GM23338 (cell line): ENCODE measurements at regions not wholly inside any gene's neighbourhood (a gene's known extent, or its start where the extent isn't known, plus 50 kb on each side); places are given as distances from the start of the nearest gene placed in this dataset.

Source experiments
- ATAC-seq: fragments of 200-7000 bp; cut with Tn5 transposase; 3 replicates; pipeline ENCODE4 v1.9.1; 2020
- DNase-seq: peaks from one replicate; pipeline ENCODE4 v3.0.0-alpha.2; 2015; ENCODE audit warnings: low spot score
- H2AFZ ChIP-seq: fragments of 200-600 bp; sonication (generic); 2 replicates; pipeline ENCODE4 v1.8.0; 2016; ENCODE audit warnings: antibody characterized with exemption, mild to moderate bottlenecking, moderate library complexity
- H3F3A ChIP-seq: fragments of 200-600 bp; sonication (generic); replicated peaks from 2 replicates; pipeline ENCODE4 v1.8.0; 2017; ENCODE audit warnings: antibody characterized with exemption, mixed run types, low read depth
- H3K27ac ChIP-seq: fragments of 200-600 bp; sonication (generic); 2 replicates; pipeline ENCODE4 v1.6.1; 2016; ENCODE audit warnings: low read depth
- H3K27me3 ChIP-seq: fragments of 200-600 bp; sonication (generic); 2 replicates; pipeline ENCODE4 v1.8.0; 2016; ENCODE audit warnings: mild to moderate bottlenecking, mixed run types, moderate library complexity; ENCODE audit not compliant: insufficient read depth
- H3K36me3 ChIP-seq: fragments of 200-600 bp; sonication (generic); 2 replicates; pipeline ENCODE4 v1.8.0; 2016; ENCODE audit warnings: mild to moderate bottlenecking; ENCODE audit not compliant: insufficient read depth
- H3K4me1 ChIP-seq: fragments of 200-600 bp; sonication (generic); 2 replicates; pipeline ENCODE4 v1.8.0; 2016; ENCODE audit warnings: mild to moderate bottlenecking, moderate library complexity; ENCODE audit not compliant: insufficient read depth
- H3K4me2 ChIP-seq: fragments of 200-600 bp; sonication (generic); 2 replicates; pipeline ENCODE4 v1.7.1; 2017; ENCODE audit warnings: mixed run types
- H3K4me3 ChIP-seq: fragments of 200-600 bp; sonication (generic); 2 replicates; pipeline ENCODE4 v1.6.1; 2016; ENCODE audit warnings: mixed run types
- H3K79me2 ChIP-seq: fragments of 200-600 bp; sonication (generic); replicated peaks from 2 replicates; pipeline ENCODE4 v1.8.0; 2017; ENCODE audit warnings: mild to moderate bottlenecking; ENCODE audit not compliant: insufficient read depth
- H3K9me2 ChIP-seq: fragments of 200-600 bp; sonication (generic); 2 replicates; pipeline ENCODE4 v1.8.0; 2017; ENCODE audit not compliant: insufficient read depth
- H4K20me1 ChIP-seq: fragments of 200-600 bp; sonication (generic); replicated peaks from 2 replicates; pipeline ENCODE4 v1.8.0; 2017; ENCODE audit warnings: mild to moderate bottlenecking; ENCODE audit not compliant: insufficient read depth
- H3K27ac Mint-ChIP-seq: 2 replicates; pipeline ENCODE4 v1.8.0; 2020; ENCODE audit warnings: inconsistent platforms, mild to moderate bottlenecking, moderate library complexity, mixed read lengths
- H3K27me3 Mint-ChIP-seq: 3 replicates; pipeline ENCODE4 v1.8.0; 2022; ENCODE audit warnings: low read depth, mild to moderate bottlenecking, moderate library complexity, mixed read lengths, inconsistent platforms; ENCODE audit not compliant: insufficient read depth, poor library complexity
- H3K36me3 Mint-ChIP-seq: 3 replicates; pipeline ENCODE4 v1.8.0; 2021; ENCODE audit warnings: low read depth, mild to moderate bottlenecking, inconsistent platforms, moderate library complexity, mixed read lengths
- H3K4me1 Mint-ChIP-seq: 3 replicates; pipeline ENCODE4 v1.8.0; 2020; ENCODE audit warnings: mild to moderate bottlenecking, inconsistent platforms, mixed read lengths
- H3K4me3 Mint-ChIP-seq: 3 replicates; pipeline ENCODE4 v1.8.0; 2021; ENCODE audit warnings: moderate library complexity, mild to moderate bottlenecking, inconsistent platforms, mixed read lengths
- H3K9me3 Mint-ChIP-seq: 3 replicates; pipeline ENCODE4 v1.8.0; 2020; ENCODE audit warnings: moderate library complexity, mild to moderate bottlenecking, inconsistent platforms, mixed read lengths
- EZH2 ChIP-seq: fragments of 200-600 bp; sonication (generic); IDR thresholded peaks from one replicate; pipeline ENCODE4 v1.8.0; 2017; ENCODE audit warnings: antibody characterized with exemption, mild to moderate bottlenecking, low read depth; ENCODE audit not compliant: unreplicated experiment
- NANOG ChIP-seq: IDR thresholded peaks from 2 replicates; pipeline ENCODE4 v1.6.1; 2016; ENCODE audit warnings: antibody characterized with exemption, borderline replicate concordance
- STAT1 ChIP-seq: IDR thresholded peaks from one replicate; pipeline ENCODE4 v1.6.1; 2016; ENCODE audit warnings: antibody characterized with exemption; ENCODE audit not compliant: unreplicated experiment
- TF ChIP-seq, protein P1 (sequence below), 2 experiments: fragments of 200-600 bp in 1 of 2; sonication (generic) in 1 of 2; conservative IDR thresholded peaks; 2 replicates each; pipeline versions ENCODE4 v1.5.1 to v1.6.1; 2016 to 2017; ENCODE audit warnings: antibody characterized with exemption in 2 of 2, low read depth in 2 of 2, mild to moderate bottlenecking in 2 of 2, moderate library complexity in 1 of 2
- TF ChIP-seq, protein P2 (sequence below): IDR thresholded peaks from one replicate; pipeline ENCODE4 v1.6.1; 2018; ENCODE audit warnings: antibody characterized with exemption; ENCODE audit not compliant: unreplicated experiment

DNA sequence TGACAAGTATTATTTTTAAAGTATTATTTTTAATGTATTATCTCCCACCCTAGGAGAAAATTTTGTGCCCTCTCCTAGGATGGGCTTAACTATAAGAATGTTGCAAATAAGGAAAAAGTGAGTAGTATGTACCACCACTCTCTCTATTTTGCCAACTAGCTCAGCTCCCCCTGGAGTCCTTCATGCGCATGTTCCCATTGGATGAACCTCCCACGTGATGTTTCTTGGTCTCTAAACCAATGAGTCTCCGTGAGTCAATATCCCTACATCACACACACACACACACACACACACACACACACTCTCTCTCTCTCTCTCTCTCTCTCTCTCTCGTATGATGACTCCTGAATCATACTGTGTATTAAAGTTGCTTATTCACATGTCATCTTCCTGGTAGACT is 129.7 kb upstream of the ZFP42 start:
- no peak for DNase-seq
- Mint-ChIP-seq H3K36me3 (peaks cover 22% of the 10 kb centered on the region), H3K4me3 (no peak overlapping the region)

GRCh38 chr4:187883049-187883448 is 112.5 kb upstream of the ZFP42 start:
- ATAC-seq (peak; percentile 75), DNase-seq (peak; percentile 11)
- peaks cover 2% of the 10 kb centered on the region for H3K27me3 Mint-ChIP-seq
- Histone ChIP-seq H3F3A (no peaks in the 10 kb centered on the region), H3K27ac (no peak overlapping the region), H3K27me3 (no peaks in the 10 kb centered on the region), H3K4me2 (peak overlapping the region; percentile 50; the same call in 1 of the 2 replicates), H2AFZ (peak overlapping the region; percentile 29; the same call in 1 of the 2 replicates), H3K9me2 (peaks cover 3% of the 10 kb centered on the region; the same call in 1 of the 2 replicates), H3K79me2 (no peaks in the 10 kb centered on the region), H3K4me3 (no peak overlapping the region), H3K4me1 (peaks cover 19% of the 10 kb centered on the region), H3K36me3 (no peaks in the 10 kb centered on the region), H4K20me1 (no peaks in the 10 kb centered on the region)
- no peaks in the 10 kb centered on the region for H3K36me3 Mint-ChIP-seq
- peaks cover 18% of the 10 kb centered on the region for H3K4me1 Mint-ChIP-seq
- TF ChIP-seq NANOG = no peak
- no peak for TF ChIP-seq STAT1
- no peaks in the 10 kb centered on the region; the same call in 2 of the 3 replicates for H3K9me3 Mint-ChIP-seq
- H3K27ac Mint-ChIP-seq = no peak overlapping the region
- no peak overlapping the region for H3K4me3 Mint-ChIP-seq

More for the DNA sequence above, 129.7 kb upstream of the ZFP42 start:
- Histone ChIP-seq H4K20me1 (no peaks in the 10 kb centered on the region), H3K9me2 (no peaks in the 10 kb centered on the region), H3K4me2 (no peak overlapping the region), H3K4me3 (no peak overlapping the region), H3K27ac (no peak overlapping the region), H3K36me3 (no peaks in the 10 kb centered on the region), H3K79me2 (no peaks in the 10 kb centered on the region), H2AFZ (no peak overlapping the region), H3K4me1 (no peaks in the 10 kb centered on the region), H3F3A (no peaks in the 10 kb centered on the region), H3K27me3 (no peaks in the 10 kb centered on the region)
- H3K27ac Mint-ChIP-seq = no peak overlapping the region
- peaks cover 31% of the 10 kb centered on the region for H3K9me3 Mint-ChIP-seq
- no peak for ATAC-seq
- no peaks in the 10 kb centered on the region for H3K4me1 Mint-ChIP-seq
- no peak for TF ChIP-seq EZH2
- TF ChIP-seq, protein P1, sequence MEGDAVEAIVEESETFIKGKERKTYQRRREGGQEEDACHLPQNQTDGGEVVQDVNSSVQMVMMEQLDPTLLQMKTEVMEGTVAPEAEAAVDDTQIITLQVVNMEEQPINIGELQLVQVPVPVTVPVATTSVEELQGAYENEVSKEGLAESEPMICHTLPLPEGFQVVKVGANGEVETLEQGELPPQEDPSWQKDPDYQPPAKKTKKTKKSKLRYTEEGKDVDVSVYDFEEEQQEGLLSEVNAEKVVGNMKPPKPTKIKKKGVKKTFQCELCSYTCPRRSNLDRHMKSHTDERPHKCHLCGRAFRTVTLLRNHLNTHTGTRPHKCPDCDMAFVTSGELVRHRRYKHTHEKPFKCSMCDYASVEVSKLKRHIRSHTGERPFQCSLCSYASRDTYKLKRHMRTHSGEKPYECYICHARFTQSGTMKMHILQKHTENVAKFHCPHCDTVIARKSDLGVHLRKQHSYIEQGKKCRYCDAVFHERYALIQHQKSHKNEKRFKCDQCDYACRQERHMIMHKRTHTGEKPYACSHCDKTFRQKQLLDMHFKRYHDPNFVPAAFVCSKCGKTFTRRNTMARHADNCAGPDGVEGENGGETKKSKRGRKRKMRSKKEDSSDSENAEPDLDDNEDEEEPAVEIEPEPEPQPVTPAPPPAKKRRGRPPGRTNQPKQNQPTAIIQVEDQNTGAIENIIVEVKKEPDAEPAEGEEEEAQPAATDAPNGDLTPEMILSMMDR (conservative IDR thresholded peaks at IDR 0.05; ENCODE audit: low read depth in 2 of 2) = peak in 1 of 2 experiments; percentile 35; a peak in 2 of 4 replicates
- TF ChIP-seq, protein P2, sequence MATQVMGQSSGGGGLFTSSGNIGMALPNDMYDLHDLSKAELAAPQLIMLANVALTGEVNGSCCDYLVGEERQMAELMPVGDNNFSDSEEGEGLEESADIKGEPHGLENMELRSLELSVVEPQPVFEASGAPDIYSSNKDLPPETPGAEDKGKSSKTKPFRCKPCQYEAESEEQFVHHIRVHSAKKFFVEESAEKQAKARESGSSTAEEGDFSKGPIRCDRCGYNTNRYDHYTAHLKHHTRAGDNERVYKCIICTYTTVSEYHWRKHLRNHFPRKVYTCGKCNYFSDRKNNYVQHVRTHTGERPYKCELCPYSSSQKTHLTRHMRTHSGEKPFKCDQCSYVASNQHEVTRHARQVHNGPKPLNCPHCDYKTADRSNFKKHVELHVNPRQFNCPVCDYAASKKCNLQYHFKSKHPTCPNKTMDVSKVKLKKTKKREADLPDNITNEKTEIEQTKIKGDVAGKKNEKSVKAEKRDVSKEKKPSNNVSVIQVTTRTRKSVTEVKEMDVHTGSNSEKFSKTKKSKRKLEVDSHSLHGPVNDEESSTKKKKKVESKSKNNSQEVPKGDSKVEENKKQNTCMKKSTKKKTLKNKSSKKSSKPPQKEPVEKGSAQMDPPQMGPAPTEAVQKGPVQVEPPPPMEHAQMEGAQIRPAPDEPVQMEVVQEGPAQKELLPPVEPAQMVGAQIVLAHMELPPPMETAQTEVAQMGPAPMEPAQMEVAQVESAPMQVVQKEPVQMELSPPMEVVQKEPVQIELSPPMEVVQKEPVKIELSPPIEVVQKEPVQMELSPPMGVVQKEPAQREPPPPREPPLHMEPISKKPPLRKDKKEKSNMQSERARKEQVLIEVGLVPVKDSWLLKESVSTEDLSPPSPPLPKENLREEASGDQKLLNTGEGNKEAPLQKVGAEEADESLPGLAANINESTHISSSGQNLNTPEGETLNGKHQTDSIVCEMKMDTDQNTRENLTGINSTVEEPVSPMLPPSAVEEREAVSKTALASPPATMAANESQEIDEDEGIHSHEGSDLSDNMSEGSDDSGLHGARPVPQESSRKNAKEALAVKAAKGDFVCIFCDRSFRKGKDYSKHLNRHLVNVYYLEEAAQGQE = no peak
- no peak for TF ChIP-seq STAT1
- no peaks in the 10 kb centered on the region for H3K27me3 Mint-ChIP-seq
